Keratinocyte (primary cell): ENCODE measurements at regions not wholly inside any gene's neighbourhood (a gene's known extent, or its start where the extent isn't known, plus 50 kb on each side); places are given as distances from the start of the nearest gene placed in this dataset.

Experiments
- EZH2 ChIP-seq: IDR thresholded peaks from one replicate; pipeline ENCODE4 v1.6.1; 2012; ENCODE audit warnings: inconsistent platforms, mild to moderate bottlenecking, low read length, moderate library complexity
- TF ChIP-seq, protein P1 (sequence below), 3 experiments: IDR thresholded peaks in 1 of 3; conservative IDR thresholded peaks in 1 of 3; optimal IDR thresholded peaks in 1 of 3; 2 replicates in 2 of 3; 3 replicates in 1 of 3; pipeline versions ENCODE3 to v1.5.1; 2011; ENCODE audit warnings: low read length in 3 of 3, mild to moderate bottlenecking in 3 of 3, moderate library complexity in 2 of 3, control low read depth in 1 of 3, inconsistent platforms in 1 of 3; ENCODE audit not compliant: insufficient read depth in 2 of 3; ENCODE audit errors: extremely low read depth in 1 of 3

DNA sequence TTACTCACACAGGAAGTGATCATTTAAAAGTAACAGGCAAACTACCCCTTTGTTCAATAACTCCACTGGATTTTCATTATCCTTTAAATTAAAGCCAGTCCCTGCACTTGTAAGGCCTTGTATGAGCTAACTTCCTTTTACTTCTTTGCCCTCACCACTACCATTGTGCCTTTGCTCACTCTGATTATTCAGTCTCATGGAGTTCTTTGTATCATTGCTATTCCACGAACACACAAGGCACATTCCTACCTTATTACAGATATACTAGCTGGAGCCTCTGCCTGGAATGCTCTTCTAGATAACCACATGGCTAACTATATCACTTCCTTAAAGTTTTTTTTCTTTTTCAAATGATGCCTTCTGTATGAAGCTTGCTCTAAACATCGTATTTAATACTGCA lies 748.6 kb upstream of the HS3ST5 start:
- TF ChIP-seq, protein P1, sequence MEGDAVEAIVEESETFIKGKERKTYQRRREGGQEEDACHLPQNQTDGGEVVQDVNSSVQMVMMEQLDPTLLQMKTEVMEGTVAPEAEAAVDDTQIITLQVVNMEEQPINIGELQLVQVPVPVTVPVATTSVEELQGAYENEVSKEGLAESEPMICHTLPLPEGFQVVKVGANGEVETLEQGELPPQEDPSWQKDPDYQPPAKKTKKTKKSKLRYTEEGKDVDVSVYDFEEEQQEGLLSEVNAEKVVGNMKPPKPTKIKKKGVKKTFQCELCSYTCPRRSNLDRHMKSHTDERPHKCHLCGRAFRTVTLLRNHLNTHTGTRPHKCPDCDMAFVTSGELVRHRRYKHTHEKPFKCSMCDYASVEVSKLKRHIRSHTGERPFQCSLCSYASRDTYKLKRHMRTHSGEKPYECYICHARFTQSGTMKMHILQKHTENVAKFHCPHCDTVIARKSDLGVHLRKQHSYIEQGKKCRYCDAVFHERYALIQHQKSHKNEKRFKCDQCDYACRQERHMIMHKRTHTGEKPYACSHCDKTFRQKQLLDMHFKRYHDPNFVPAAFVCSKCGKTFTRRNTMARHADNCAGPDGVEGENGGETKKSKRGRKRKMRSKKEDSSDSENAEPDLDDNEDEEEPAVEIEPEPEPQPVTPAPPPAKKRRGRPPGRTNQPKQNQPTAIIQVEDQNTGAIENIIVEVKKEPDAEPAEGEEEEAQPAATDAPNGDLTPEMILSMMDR (optimal IDR thresholded peaks at IDR 0.05 in 1 of 3, IDR thresholded peaks at IDR 0.05 in 1 of 3, conservative IDR thresholded peaks at IDR 0.05 in 1 of 3; ENCODE audit: extremely low read depth in 1 of 3, insufficient read depth in 2 of 3, low read length in 3 of 3) = no peak
- no peak for TF ChIP-seq EZH2
